ENCODE measurements at regions not wholly inside any gene's neighbourhood (a gene's known extent, or its start where the extent isn't known, plus 50 kb on each side); places are given as distances from the start of the nearest gene placed in this dataset.
A peak's percentile ranks its signal among the peaks of the same experiment; 100 is the strongest.

GRCh38 chr5:101590384-101590783 is 687.3 kb upstream of the ST8SIA4 start:
- Mint-ChIP-seq H3K36me3 (ENCODE audit: insufficient read depth in 1 of 3, low read depth in 3 of 3) (peaks cover 0 to 4% (median 0%) of the 10 kb centered on the region in 3 experiments; a peak in 1 of 7 replicates), H3K4me3 (no peak overlapping the region), H3K9me3 (no peaks in the 10 kb centered on the region; a peak in 1 of 5 replicates), H3K4me1 (no peaks in the 10 kb centered on the region), H3K27me3 (ENCODE audit: low read depth) (no peaks in the 10 kb centered on the region), H3K27ac (no peak overlapping the region)
- H2BK120ac ChIP-seq (ENCODE audit: low read depth, low read length, poor library complexity, severe bottlenecking): no peak overlapping the region
- H2BK20ac ChIP-seq (ENCODE audit: low read depth, low read length, poor library complexity, severe bottlenecking): no peak overlapping the region
- peak overlapping the region; percentile 92 for H2AFZ ChIP-seq (ENCODE audit: low read length)
- H3T11ph ChIP-seq (ENCODE audit: low read length): no peak overlapping the region
- H4K8ac ChIP-seq (replicated peaks; ENCODE audit: insufficient read length, low read depth, low read length): no peak overlapping the region
- TF ChIP-seq CTCF (conservative IDR thresholded peaks at IDR 0.05): peak; percentile 68
- no peak overlapping the region for H3K56ac ChIP-seq (ENCODE audit: insufficient read length, low read depth, low read length)
- no peaks in the 10 kb centered on the region for H3K4me1 ChIP-seq (ENCODE audit: insufficient read depth, low read length)
- no peak overlapping the region for H3K4me2 ChIP-seq (ENCODE audit: insufficient read depth, insufficient read length, low read length)
- H4K91ac ChIP-seq (ENCODE audit: insufficient read length, low read depth, low read length): no peak overlapping the region
- no peak overlapping the region for H2BK5ac ChIP-seq (ENCODE audit: insufficient read length, low read length)
- no peaks in the 10 kb centered on the region for H3K27me3 ChIP-seq (ENCODE audit: insufficient read depth, low read length)
- H3K27ac ChIP-seq (ENCODE audit: insufficient read length, low read depth, low read length): no peak overlapping the region
- no peak overlapping the region for H2BK15ac ChIP-seq (ENCODE audit: low read depth, low read length)
- H3K18ac ChIP-seq (ENCODE audit: insufficient read length, low read depth, low read length): no peak overlapping the region
- no peaks in the 10 kb centered on the region for H3K79me2 ChIP-seq (ENCODE audit: insufficient read depth, low read length)
- no peak overlapping the region for H2AK5ac ChIP-seq (ENCODE audit: insufficient read length, low read length)
- no peak for DNase-seq
- H3K23ac ChIP-seq (ENCODE audit: insufficient read length, low read depth, low read length): no peak overlapping the region
- no peak overlapping the region for H3K14ac ChIP-seq (ENCODE audit: insufficient read depth, low read length)
- no peak overlapping the region for H3K4ac ChIP-seq (ENCODE audit: low read depth, low read length)
- no peaks in the 10 kb centered on the region for H4K20me1 ChIP-seq (ENCODE audit: control insufficient read depth, insufficient read depth, insufficient read length)
- no peak overlapping the region for H3K9ac ChIP-seq (ENCODE audit: extremely low read depth, insufficient read length, low read length)
- H3K79me1 ChIP-seq (ENCODE audit: insufficient read depth, low read depth, low read length, poor library complexity, severe bottlenecking): no peaks in the 10 kb centered on the region
- no CpG with 5 or more reads among the region's 1 CpG for WGBS (ENCODE audit: extremely low coverage, insufficient read length, low lambda C conversion rate)
- H4K5ac ChIP-seq (ENCODE audit: insufficient read length, low read depth, low read length): no peak overlapping the region
- no peak overlapping the region for H2BK12ac ChIP-seq (ENCODE audit: insufficient read length, low read depth, low read length)
- no peaks in the 10 kb centered on the region for H3K23me2 ChIP-seq (ENCODE audit: insufficient read length, low read depth, low read length, poor library complexity, severe bottlenecking)
- no peaks in the 10 kb centered on the region for H3K9me3 ChIP-seq (ENCODE audit: control insufficient read depth, low read depth, low read length)

All from H9 (cell line).